SK-N-SH (cell line): ENCODE measurements at regions not wholly inside any gene's neighbourhood (a gene's known extent, or its start where the extent isn't known, plus 50 kb on each side); places are given as distances from the start of the nearest gene placed in this dataset.
A peak's percentile ranks its signal among the peaks of the same experiment; 100 is the strongest.
"Not testable (repeated sequence)": the region's sequence is repeated elsewhere in the genome, so short reads cannot be mapped to it uniquely, and the experiment has no call there.

Experiments used
- CTCF ChIA-PET: fragments of 300-600, 350-600 bp; formaldehyde crosslinking; extraction: SDS; loops from one replicate; lab custom pipeline; 2021; lab: Yijun Ruan, JAX
- POLR2A ChIA-PET: fragments of 350-600 bp; sonication (Branson Sonifier 250); formaldehyde crosslinking; extraction: SDS; loops from one replicate; lab custom pipeline; 2020; ENCODE audit warnings: antibody characterized with exemption, inconsistent platforms; lab: Yijun Ruan, JAX
- DNase-seq: peaks from one replicate; pipeline ENCODE4 v3.0.0; 2012
- H2AFZ ChIP-seq: fragments of 200-600 bp; sonication (generic); 2 replicates; pipeline ENCODE4 v1.8.1; 2016; ENCODE audit warnings: antibody characterized with exemption, mild to moderate bottlenecking, low read depth
- H3F3A ChIP-seq: fragments of 200-600 bp; sonication (generic); replicated peaks from 2 replicates; pipeline ENCODE3; 2016; ENCODE audit warnings: antibody characterized with exemption, mild to moderate bottlenecking; ENCODE audit not compliant: insufficient read depth
- H3K27ac ChIP-seq, 2 experiments: fragments of 200-500 bp in 1 of 2; fragments of 200-600 bp in 1 of 2; sonication (Bioruptor generic) in 1 of 2; sonication (generic), shearing (Covaris generic) in 1 of 2; 2 replicates each; pipeline versions ENCODE4 v1.5.1 to v1.6.1; 2014 to 2016; ENCODE audit warnings: low read depth in 2 of 2, inconsistent platforms in 1 of 2, low read length in 1 of 2, mild to moderate bottlenecking in 1 of 2, mixed read lengths in 1 of 2
- H3K27me3 ChIP-seq: fragments of 200-600 bp; sonication (generic), shearing (Covaris generic); 2 replicates; pipeline ENCODE4 v1.6.1; 2016; ENCODE audit warnings: mixed run types; ENCODE audit not compliant: insufficient read depth
- H3K36me3 ChIP-seq, 2 experiments: fragments of 200-500 bp in 1 of 2; fragments of 200-600 bp in 1 of 2; sonication (Bioruptor generic) in 1 of 2; sonication (generic) in 1 of 2; replicated peaks in 1 of 2; 2 replicates each; pipeline versions ENCODE3 to v1.5.1; 2014 to 2016; ENCODE audit warnings: low read length in 1 of 2, mild to moderate bottlenecking in 1 of 2; ENCODE audit not compliant: insufficient read depth in 2 of 2, control insufficient read depth in 1 of 2
- H3K4me1 ChIP-seq, 2 experiments: fragments of 200-500 bp in 1 of 2; fragments of 200-600 bp in 1 of 2; sonication (Bioruptor generic) in 1 of 2; sonication (generic), shearing (Covaris generic) in 1 of 2; 2 replicates each; pipeline versions ENCODE4 v1.5.1 to v1.6.1; 2014 to 2016; ENCODE audit warnings: low read depth in 1 of 2, low read length in 1 of 2, mixed run types in 1 of 2; ENCODE audit not compliant: insufficient read depth in 2 of 2, control insufficient read depth in 1 of 2
- H3K4me2 ChIP-seq: fragments of 200-600 bp; sonication (generic), shearing (Covaris generic); 2 replicates; pipeline ENCODE4 v1.6.1; 2017; ENCODE audit warnings: mixed run types
- H3K4me3 ChIP-seq, 2 experiments: fragments of 200-500 bp in 1 of 2; fragments of 200-600 bp in 1 of 2; sonication (Bioruptor generic) in 1 of 2; sonication (generic), shearing (Covaris generic) in 1 of 2; 2 replicates each; pipeline versions ENCODE4 v1.5.1 to v1.8.1; 2014 to 2016; ENCODE audit warnings: low read depth in 2 of 2, inconsistent platforms in 1 of 2, low read length in 1 of 2, mild to moderate bottlenecking in 1 of 2, mixed read lengths in 1 of 2, moderate library complexity in 1 of 2
- H3K79me2 ChIP-seq: fragments of 200-600 bp; sonication (generic); 2 replicates; pipeline ENCODE4 v1.8.1; 2017; ENCODE audit warnings: mild to moderate bottlenecking; ENCODE audit not compliant: insufficient read depth
- H3K9ac ChIP-seq: fragments of 200-600 bp; sonication (generic); 2 replicates; pipeline ENCODE4 v1.6.1; 2017; ENCODE audit warnings: mixed run types
- H3K9me2 ChIP-seq: fragments of 200-600 bp; sonication (generic); 2 replicates; pipeline ENCODE4 v1.6.1; 2017; ENCODE audit warnings: mixed run types
- H3K9me3 ChIP-seq: fragments of 200-600 bp; sonication (generic); 2 replicates; pipeline ENCODE4 v1.6.1; 2017; ENCODE audit warnings: mixed run types, mild to moderate bottlenecking, moderate library complexity
- H4K20me1 ChIP-seq: fragments of 200-600 bp; sonication (generic); 2 replicates; pipeline ENCODE4 v1.6.1; 2017; ENCODE audit warnings: mild to moderate bottlenecking, mixed run types; ENCODE audit not compliant: insufficient read depth
- CHD2 ChIP-seq: fragments of 150-350 bp; IDR thresholded peaks from 2 replicates; pipeline ENCODE4 v1.6.1; 2018; ENCODE audit warnings: low read length; ENCODE audit not compliant: partially characterized antibody
- EZH2phosphoT487 ChIP-seq: fragments of 200-600 bp; sonication (generic); IDR thresholded peaks from 2 replicates; pipeline ENCODE4 v1.6.1; 2017; ENCODE audit warnings: low read depth, mixed run types, mild to moderate bottlenecking, antibody characterized with exemption, moderate library complexity, borderline replicate concordance
- FOSL2 ChIP-seq: IDR thresholded peaks from 2 replicates; pipeline ENCODE4 v1.4.0; 2012; ENCODE audit warnings: low read depth, mild to moderate bottlenecking, moderate library complexity, borderline replicate concordance
- GATA2 ChIP-seq: sonication (generic); formaldehyde crosslinking; IDR thresholded peaks from 2 replicates; pipeline ENCODE4 v1.5.0; 2020; ENCODE audit warnings: mild to moderate bottlenecking, missing genetic modification reagents
- MEF2A ChIP-seq: IDR thresholded peaks from 2 replicates; pipeline ENCODE4 v1.4.0; 2012; ENCODE audit warnings: low read depth, borderline replicate concordance
- POLR2AphosphoS5 ChIP-seq: IDR thresholded peaks from 2 replicates; pipeline ENCODE4 v1.6.1; 2012; ENCODE audit warnings: low read depth, low read length
- REST ChIP-seq: IDR thresholded peaks from 2 replicates; pipeline ENCODE4 v1.6.1; 2012; ENCODE audit warnings: mild to moderate bottlenecking, low read depth, low read length, moderate library complexity
- SIN3A ChIP-seq: IDR thresholded peaks from 2 replicates; pipeline ENCODE4 v1.6.1; 2012; ENCODE audit warnings: low read depth, mild to moderate bottlenecking, low read length, moderate library complexity, borderline replicate concordance
- USF1 ChIP-seq: IDR thresholded peaks from 2 replicates; pipeline ENCODE4 v1.4.0; 2012; ENCODE audit warnings: low read depth, borderline replicate concordance
- ZBTB33 ChIP-seq: IDR thresholded peaks from 2 replicates; pipeline ENCODE4 v1.4.0; 2012; ENCODE audit warnings: low read depth, borderline replicate concordance
- WGBS: methylation state at CpG from one replicate; pipeline ENCODE4 v1.1.6; 2017; ENCODE audit warnings: low lambda C conversion rate; 5-methylcytosine and 5-hydroxymethylcytosine counted together

- Histone ChIP-seq H3K27ac (no peak overlapping the region), H3K4me3 (no peak overlapping the region), H3K4me2 (no peak overlapping the region), H3K36me3 (no peaks in the 10 kb centered on the region), H3K9me3 (no peaks in the 10 kb centered on the region), H3K79me2 (no peaks in the 10 kb centered on the region), H3K27me3 (no peaks in the 10 kb centered on the region), H3F3A (no peaks in the 10 kb centered on the region), H3K4me1 (no peaks in the 10 kb centered on the region; a peak in 1 of 4 replicates), H3K9me2 (no peaks in the 10 kb centered on the region), H4K20me1 (peaks cover 78% of the 10 kb centered on the region), H2AFZ (no peak overlapping the region), H3K9ac (no peak overlapping the region)
- no peak for DNase-seq
- ChIA-PET CTCF (interaction anchor here (0.8 kb wide), 1 partner anchor 14 kb away, joined by 3 read pairs; no protein-coding TSS in a partner anchor), POLR2A (no interaction called here)
- WGBS, result 95% methylated on average over 4 of the region's 4 CpGs
- TF ChIP-seq CHD2 (no peak), EZH2phosphoT487 (no peak), USF1 (no peak), SIN3A (no peak), FOSL2 (no peak)
Observed at GRCh38 chr22:42184852-42185251, 54.2 kb upstream of the CYP2D6 start.

GRCh38 chr22:42183461-42184059 is 53.0 kb upstream of the CYP2D6 start:
- WGBS, result over 99% methylated on average over 7 of the region's 11 CpGs
- H3K4me1 ChIP-seq, H3K9me3 ChIP-seq: not testable (repeated sequence)

GRCh38 chr22:42180349-42180842 is 49.8 kb upstream of the CYP2D6 start:
- ChIA-PET POLR2A (no interaction called here), CTCF (interaction anchor here (2.5 kb wide), 1 partner anchor 11 kb away, joined by 6 read pairs; no protein-coding TSS in a partner anchor)
- Histone ChIP-seq H3K4me2 (no peak overlapping the region), H4K20me1 (peaks cover 59% of the 10 kb centered on the region), H3K9me3 (no peaks in the 10 kb centered on the region), H3F3A (no peaks in the 10 kb centered on the region), H3K36me3 (peaks cover 0 to 3% of the 10 kb centered on the region in 2 experiments), H3K27me3 (no peaks in the 10 kb centered on the region), H3K79me2 (peaks cover 6% of the 10 kb centered on the region; the same call in 1 of the 2 replicates), H2AFZ (no peak overlapping the region), H3K4me1 (no peaks in the 10 kb centered on the region; a peak in 1 of 4 replicates), H3K4me3 (no peak overlapping the region), H3K27ac (peak overlapping the region in 1 of 2 experiments; percentile 13; a peak in 1 of 4 replicates), H3K9ac (no peak overlapping the region), H3K9me2 (no peaks in the 10 kb centered on the region)
- DNase-seq, result no peak
- WGBS, result 50% methylated on average over 1 of the region's 6 CpGs
- no peak for TF ChIP-seq POLR2AphosphoS5
- no peak for TF ChIP-seq MEF2A
- TF ChIP-seq REST, result no peak
- no peak for TF ChIP-seq CHD2
- TF ChIP-seq GATA2 (CRISPR knock-in tag), result no peak
- TF ChIP-seq ZBTB33, result no peak

More at GRCh38 chr22:42183461-42184059, 53.0 kb upstream of the CYP2D6 start:
- H3K79me2 ChIP-seq, H3K9me2 ChIP-seq, H3K27me3 ChIP-seq, DNase-seq, H3F3A ChIP-seq, H2AFZ ChIP-seq, H3K4me2 ChIP-seq, H3K27ac ChIP-seq, H3K9ac ChIP-seq, CTCF ChIA-PET, H3K4me3 ChIP-seq, POLR2A ChIA-PET, H3K36me3 ChIP-seq: not testable (repeated sequence)
- peaks cover 78% of the 10 kb centered on the region for H4K20me1 ChIP-seq
